GM19035 (cell line): ENCODE measurements at regions not wholly inside any gene's neighbourhood (a gene's known extent, or its start where the extent isn't known, plus 50 kb on each side); places are given as distances from the start of the nearest gene placed in this dataset.
"Not testable (repeated sequence)": the region's sequence is repeated elsewhere in the genome, so short reads cannot be mapped to it uniquely, and the experiment has no call there.

Source experiments
- ATAC-seq: cut with Tn5 transposase; IDR thresholded peaks from one replicate; pipeline ENCODE4 v1.9.1; 2021; ENCODE audit not compliant: unreplicated experiment

- peak; percentile 77 for ATAC-seq
Measured at GRCh38 chr6:113755449-113756289, 101.5 kb upstream of the MARCKS start.

DNA sequence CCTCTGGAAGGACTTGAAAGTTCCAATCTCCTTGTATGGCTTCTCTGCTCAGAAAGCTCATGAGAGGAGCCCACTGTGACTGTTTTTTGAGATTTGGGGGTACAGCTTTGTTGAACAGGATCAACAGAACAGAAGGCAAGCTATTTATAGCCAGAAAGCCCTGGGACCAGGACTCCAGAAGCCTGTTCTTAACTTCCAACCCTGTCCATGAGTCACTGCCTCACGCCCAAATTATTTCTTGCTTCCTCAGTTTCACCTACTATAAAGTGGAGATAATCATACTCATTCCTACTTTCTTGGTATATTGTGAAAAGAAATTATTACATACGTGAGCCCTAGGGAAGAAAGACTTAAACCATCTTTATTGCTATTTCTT lies 100.9 kb upstream of the MARCKS start:
- no peak for ATAC-seq

- ATAC-seq: no peak
Measured at GRCh38 chr6:113758214-113758613, 98.9 kb upstream of the MARCKS start.

DNA sequence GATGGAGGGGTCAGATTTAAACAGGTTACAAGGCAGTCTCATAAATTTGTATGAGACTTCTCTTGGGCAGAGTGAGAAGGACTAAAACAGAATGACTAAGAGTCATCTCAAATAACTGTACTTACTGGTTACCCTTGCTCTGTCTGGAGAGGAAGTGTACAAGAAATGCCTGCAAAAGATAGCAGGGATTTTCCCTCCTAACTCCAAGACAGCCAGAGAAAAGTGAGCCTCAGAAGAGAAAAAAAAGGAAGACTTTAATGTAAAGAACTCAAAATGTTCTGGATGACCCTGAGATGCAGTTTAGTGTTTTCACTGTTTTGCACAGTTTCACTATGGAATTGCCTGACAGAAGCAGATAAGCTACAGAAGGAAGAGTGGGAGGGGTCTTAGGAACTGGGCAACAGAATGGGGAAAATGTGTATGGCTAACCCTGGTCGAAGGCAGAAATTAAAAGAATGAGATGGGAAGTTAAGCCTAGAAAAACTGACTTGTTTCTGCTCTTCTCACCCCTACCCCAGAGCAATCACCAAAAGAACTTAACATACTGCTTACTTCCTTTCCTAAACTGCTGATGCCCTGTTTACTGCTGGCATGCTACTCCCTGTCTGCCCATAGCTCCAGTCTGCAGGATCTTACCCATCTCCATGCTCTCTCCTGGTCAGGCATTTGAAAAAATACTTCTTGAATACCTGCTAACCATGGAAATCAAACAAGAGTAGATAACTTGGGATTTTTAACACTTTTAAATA lies 98.1 kb upstream of the MARCKS start:
- no peak for ATAC-seq

GRCh38 chr6:113762641-113763040 lies 94.5 kb upstream of the MARCKS start:
- ATAC-seq: no peak

GRCh38 chr6:113763311-113763766 lies 93.8 kb upstream of the MARCKS start:
- no peak for ATAC-seq

DNA sequence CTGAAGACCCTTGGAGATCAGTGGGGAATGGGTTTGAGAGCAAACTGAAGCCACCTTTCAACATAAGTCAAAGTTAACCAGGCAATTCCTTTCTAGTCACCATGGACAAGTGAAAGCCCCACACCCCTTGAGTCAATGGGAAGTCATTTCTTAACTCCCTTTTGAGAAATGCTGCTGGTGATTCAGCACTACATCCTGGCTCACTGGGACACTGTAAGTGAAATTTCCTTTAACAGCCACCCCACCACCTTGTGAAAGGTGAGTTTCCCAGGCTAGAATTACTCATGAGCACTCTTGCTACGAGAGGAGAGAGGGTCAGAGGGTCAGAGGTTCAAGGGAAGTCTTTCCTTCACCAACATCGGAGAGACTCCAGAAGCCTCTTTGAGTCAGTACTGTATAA lies 93.3 kb upstream of the MARCKS start:
- ATAC-seq: peak; percentile 61

DNA sequence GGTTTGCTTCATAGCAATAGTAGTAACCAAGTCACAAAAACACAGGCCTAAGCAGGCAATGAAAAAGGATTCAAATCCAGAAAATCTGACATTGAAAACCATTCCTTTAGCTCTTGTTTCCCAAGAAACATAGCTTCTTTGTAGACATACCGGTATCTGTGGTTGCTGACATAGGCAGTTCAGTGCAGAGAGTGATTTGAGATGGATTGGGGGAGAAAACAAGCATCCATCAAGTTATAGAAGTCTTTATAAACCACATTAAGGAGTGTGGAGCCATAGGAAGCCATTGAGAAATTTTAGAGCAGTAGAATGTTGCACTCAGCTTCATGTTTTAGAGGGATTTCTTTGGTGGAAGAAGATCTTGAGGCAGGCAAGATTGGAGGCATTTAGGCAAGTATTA lies 91.2 kb upstream of the MARCKS start:
- ATAC-seq: no peak

- no peak for ATAC-seq
Measured at GRCh38 chr6:113767985-113768384, 89.2 kb upstream of the MARCKS start.

DNA sequence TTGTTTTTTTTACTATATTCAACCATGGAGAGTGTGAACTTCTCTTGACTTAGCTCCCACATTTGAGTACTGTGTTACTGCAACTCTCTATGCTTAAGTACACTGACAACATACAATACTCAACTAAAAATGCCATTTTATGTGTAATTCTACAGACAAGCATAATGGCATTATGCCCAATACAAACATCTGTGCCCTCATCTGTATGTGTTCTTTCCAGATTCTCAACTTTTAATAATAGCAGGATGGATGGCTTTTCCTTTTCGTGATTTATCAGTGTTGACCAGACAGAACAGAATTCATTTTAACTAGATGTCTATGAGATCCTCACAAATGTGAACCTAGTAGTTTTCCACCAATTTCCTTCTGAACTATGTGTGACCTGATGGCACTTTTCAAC lies 84.2 kb upstream of the MARCKS start:
- no peak for ATAC-seq

GRCh38 chr6:113774127-113774825 lies 82.9 kb upstream of the MARCKS start:
- no peak for ATAC-seq

GRCh38 chr6:113776998-113777397 lies 80.1 kb upstream of the MARCKS start:
- ATAC-seq: no peak

DNA sequence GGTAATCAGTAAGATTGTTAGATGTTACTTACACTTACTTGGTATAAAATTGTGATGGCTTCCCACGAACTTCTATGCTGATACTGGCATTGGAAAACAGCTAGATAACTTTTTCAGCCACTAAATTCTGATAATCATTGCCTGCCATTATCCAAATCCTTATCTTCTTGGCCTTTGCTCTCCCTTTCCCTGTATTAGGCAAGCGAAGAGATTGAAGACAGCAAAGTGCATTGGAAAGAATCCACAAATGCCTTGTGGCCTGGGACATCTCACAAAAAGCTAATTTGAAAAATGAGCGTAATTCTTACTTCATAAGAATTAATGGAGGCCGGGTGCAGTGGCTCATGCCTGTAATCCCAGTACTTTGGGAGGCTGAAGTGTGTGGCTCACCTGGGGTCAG lies 79.5 kb upstream of the MARCKS start:
- no peak for ATAC-seq

GRCh38 chr6:113779656-113780055 lies 77.5 kb upstream of the MARCKS start:
- no peak for ATAC-seq

- ATAC-seq: no peak
Measured at GRCh38 chr6:113782636-113783035, 74.5 kb upstream of the MARCKS start.

DNA sequence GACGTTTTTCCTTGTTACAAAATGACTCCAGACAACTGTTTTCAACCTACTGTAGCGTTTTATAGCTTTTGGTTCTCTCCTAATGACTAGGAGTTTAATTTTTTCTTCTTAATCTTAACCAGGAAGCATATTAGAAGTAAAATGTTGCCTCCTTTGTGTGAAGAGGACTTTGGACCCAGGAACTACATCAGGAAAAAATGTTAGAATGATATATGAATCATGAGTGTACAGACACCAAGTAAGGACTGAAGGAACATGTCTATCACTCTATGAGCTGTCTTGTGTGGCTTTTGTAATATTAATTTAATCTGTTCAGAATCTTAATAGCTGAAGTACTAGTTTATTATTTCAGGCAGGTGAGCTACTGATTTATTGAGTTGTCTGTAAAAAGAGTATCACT lies 71.0 kb upstream of the MARCKS start:
- no peak for ATAC-seq

DNA sequence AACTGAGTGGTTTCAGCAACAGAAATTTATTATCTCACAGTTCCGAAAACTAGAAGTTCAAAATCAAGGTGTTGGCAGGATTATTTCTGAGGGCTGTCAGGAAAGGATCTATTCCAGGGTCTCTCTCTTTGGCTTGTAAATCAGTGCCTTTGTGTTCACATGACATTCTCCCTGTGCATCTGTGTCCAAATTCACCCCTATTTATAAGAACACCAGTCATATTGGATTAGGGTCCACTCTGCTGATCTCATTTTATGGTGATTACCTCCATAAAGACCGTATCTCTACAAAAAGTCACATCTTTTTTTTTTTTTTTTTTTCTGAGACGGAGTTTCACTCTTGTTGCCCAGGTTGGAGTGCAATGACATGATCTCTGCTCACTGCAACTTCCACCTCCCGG lies 68.6 kb upstream of the MARCKS start:
- ATAC-seq: no peak

- not testable (repeated sequence) for ATAC-seq
Measured at GRCh38 chr6:113791225-113791624, 65.9 kb upstream of the MARCKS start.

DNA sequence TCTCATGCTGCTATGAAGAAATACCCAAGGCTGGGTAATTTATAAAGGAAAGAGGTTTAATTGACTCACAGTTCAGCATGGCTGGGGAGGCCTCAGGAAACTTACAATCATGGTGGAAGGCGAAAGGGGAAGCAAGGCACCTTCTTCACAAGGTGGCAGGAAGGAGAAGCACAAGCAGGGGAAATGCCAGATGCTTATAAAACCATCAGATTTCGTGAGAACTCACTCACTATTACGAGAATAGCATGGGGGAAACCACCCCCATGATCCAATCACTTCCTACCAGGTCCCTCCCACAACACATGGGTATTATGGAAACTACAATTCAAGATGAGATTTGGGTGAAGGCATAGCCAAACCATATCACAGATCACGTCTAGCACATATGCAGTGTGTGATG lies 61.8 kb upstream of the MARCKS start:
- ATAC-seq: not testable (repeated sequence)

DNA sequence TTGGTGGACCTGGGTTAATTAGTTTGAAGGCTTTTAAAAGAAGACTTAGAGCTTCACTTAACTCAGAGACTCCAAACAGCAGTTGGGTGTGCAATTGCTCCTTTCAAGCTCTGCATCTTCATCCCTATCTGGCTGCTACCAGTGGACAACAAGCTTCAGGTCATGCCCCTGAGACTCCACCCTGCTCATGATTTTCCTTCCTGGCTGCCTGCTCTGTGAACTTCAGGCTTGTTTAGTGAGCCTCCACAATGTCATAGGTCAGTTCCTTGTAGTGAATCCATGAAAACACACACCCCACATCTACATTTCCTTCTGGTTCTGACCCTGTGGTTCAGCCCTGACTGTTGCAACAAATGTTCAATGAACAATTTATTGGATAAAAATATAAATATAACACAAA lies 61.1 kb upstream of the MARCKS start:
- ATAC-seq: no peak

DNA sequence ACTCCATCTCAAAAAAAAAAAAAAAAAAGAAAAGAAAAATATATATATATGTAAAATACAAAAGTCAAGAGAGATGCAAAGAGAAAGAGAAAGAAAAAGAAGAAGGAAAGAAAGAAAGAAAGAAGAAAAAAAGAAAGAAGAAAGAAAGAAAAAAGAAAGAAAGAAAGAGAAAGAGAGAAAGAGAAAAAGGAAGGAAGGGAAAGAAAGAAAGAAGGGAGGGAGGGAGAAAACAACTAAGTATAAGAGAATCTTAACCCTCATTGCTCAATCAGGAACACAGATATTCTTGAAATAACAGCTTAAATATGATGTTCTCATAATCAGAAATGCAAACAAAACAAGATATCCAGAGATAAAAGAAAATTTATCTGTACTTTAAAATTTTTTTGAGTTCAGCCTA lies 54.4 kb upstream of the MARCKS start:
- ATAC-seq: no peak
